ENCODE measurements at regions not wholly inside any gene's neighbourhood (a gene's known extent, or its start where the extent isn't known, plus 50 kb on each side); places are given as distances from the start of the nearest gene placed in this dataset.

- no peak for TF ChIP-seq CTCF (IDR thresholded peaks at IDR 0.05)
- no peak for TF ChIP-seq POLR2A (IDR thresholded peaks at IDR 0.05)
Observed at GRCh38 chr11:11076276-11076675, 218.4 kb upstream of the ZBED5 start.

Data from vagina (tissue), 2 donors.